Fibroblast of peridontal ligament (primary cell): ENCODE measurements at regions not wholly inside any gene's neighbourhood (a gene's known extent, or its start where the extent isn't known, plus 50 kb on each side); places are given as distances from the start of the nearest gene placed in this dataset.

Experiments used
- DNase-seq: peaks from one replicate; pipeline ENCODE4 v3.0.0-alpha.2; 2010; ENCODE audit errors: extremely low read depth

- no peak for DNase-seq
Observed at GRCh38 chr5:165079389-165079788, 1574.0 kb downstream of the MAT2B start.

- no peak for DNase-seq
Observed at GRCh38 chr5:165083394-165083793, 1578.0 kb downstream of the MAT2B start.

- no peak for DNase-seq
Observed at GRCh38 chr5:165086465-165086864, 1581.0 kb downstream of the MAT2B start.

GRCh38 chr5:165094782-165095181 is 1589.4 kb downstream of the MAT2B start:
- no peak for DNase-seq

- DNase-seq: no peak
Observed at GRCh38 chr5:165101709-165102108, 1596.3 kb downstream of the MAT2B start.

GRCh38 chr5:165104611-165105010 is 1599.2 kb downstream of the MAT2B start:
- DNase-seq: no peak

GRCh38 chr5:165108809-165109208 is 1603.4 kb downstream of the MAT2B start:
- DNase-seq: no peak

- DNase-seq: no peak
Observed at GRCh38 chr5:165119175-165119574, 1613.8 kb downstream of the MAT2B start.

GRCh38 chr5:165126598-165126997 is 1621.2 kb downstream of the MAT2B start:
- DNase-seq: no peak

GRCh38 chr5:165127941-165128340 is 1622.5 kb downstream of the MAT2B start:
- DNase-seq: no peak

GRCh38 chr5:165130656-165131055 is 1625.2 kb downstream of the MAT2B start:
- no peak for DNase-seq

- DNase-seq: no peak
Observed at GRCh38 chr5:165134155-165134554, 1628.7 kb downstream of the MAT2B start.

- no peak for DNase-seq
Observed at GRCh38 chr5:165135565-165135964, 1630.1 kb downstream of the MAT2B start.

- DNase-seq: no peak
Observed at GRCh38 chr5:165137701-165138100, 1632.3 kb downstream of the MAT2B start.

GRCh38 chr5:165138236-165138635 is 1632.8 kb downstream of the MAT2B start:
- DNase-seq: no peak

- no peak for DNase-seq
Observed at GRCh38 chr5:165139262-165139661, 1633.8 kb downstream of the MAT2B start.

- no peak for DNase-seq
Observed at GRCh38 chr5:165139721-165140120, 1634.3 kb downstream of the MAT2B start.

GRCh38 chr5:165143741-165144140 is 1638.3 kb downstream of the MAT2B start:
- DNase-seq: no peak

- DNase-seq: no peak
Observed at GRCh38 chr5:165149431-165149830, 1644.0 kb downstream of the MAT2B start.

GRCh38 chr5:165152058-165152457 is 1646.6 kb downstream of the MAT2B start:
- DNase-seq: no peak

- DNase-seq: no peak
Observed at GRCh38 chr5:165157219-165157618, 1651.8 kb downstream of the MAT2B start.

- DNase-seq: no peak
Observed at GRCh38 chr5:165161204-165161603, 1655.8 kb downstream of the MAT2B start.

GRCh38 chr5:165163861-165164260 is 1658.4 kb downstream of the MAT2B start:
- no peak for DNase-seq

- DNase-seq: no peak
Observed at GRCh38 chr5:165173651-165174050, 1668.2 kb downstream of the MAT2B start.

- DNase-seq: no peak
Observed at GRCh38 chr5:165175041-165175440, 1669.6 kb downstream of the MAT2B start.
